ENCODE measurements at regions not wholly inside any gene's neighbourhood (a gene's known extent, or its start where the extent isn't known, plus 50 kb on each side); places are given as distances from the start of the nearest gene placed in this dataset.

DNA sequence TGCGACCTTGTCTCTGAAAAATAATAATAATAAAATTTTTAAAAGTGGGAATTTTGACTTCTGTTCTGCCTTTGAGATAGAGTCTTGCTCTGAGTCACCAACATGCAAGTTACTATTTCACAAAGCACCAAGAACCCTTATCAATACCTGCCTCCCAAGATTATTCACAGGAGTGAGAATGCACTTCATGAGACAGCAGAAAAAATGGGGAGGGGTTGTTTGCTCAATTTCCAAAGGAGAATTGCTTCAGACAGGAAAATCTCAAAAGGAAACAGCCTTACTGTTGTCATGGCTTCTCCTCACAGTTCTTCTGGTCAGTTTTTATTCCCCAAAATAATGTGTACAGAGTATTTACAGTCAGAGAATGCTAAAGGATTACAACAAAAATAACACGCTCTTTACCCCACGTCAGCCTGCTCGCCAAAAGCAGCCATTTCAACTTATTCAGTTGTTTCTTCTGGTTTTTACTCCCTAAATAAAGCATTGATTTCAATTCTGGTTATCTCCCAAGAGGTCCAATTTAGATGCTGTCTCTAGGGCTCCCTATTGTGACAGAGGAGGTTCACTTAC lies 89.0 kb downstream of the PPCDC start:
- ChIA-PET POLR2A (ENCODE audit: low non-redundant PET) (no interaction called here), CTCF (no interaction called here)
- TF ChIP-seq EZH2 (IDR thresholded peaks at IDR 0.05; ENCODE audit: borderline replicate concordance, low read depth, low read length, poor library complexity, severe bottlenecking), result no peak
- TF ChIP-seq, protein P1, sequence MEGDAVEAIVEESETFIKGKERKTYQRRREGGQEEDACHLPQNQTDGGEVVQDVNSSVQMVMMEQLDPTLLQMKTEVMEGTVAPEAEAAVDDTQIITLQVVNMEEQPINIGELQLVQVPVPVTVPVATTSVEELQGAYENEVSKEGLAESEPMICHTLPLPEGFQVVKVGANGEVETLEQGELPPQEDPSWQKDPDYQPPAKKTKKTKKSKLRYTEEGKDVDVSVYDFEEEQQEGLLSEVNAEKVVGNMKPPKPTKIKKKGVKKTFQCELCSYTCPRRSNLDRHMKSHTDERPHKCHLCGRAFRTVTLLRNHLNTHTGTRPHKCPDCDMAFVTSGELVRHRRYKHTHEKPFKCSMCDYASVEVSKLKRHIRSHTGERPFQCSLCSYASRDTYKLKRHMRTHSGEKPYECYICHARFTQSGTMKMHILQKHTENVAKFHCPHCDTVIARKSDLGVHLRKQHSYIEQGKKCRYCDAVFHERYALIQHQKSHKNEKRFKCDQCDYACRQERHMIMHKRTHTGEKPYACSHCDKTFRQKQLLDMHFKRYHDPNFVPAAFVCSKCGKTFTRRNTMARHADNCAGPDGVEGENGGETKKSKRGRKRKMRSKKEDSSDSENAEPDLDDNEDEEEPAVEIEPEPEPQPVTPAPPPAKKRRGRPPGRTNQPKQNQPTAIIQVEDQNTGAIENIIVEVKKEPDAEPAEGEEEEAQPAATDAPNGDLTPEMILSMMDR (conservative IDR thresholded peaks at IDR 0.05; ENCODE audit: low read depth, low read length), result no peak
- H3K4me1 ChIP-seq (ENCODE audit: insufficient read depth, low read length, poor library complexity, severe bottlenecking), result no peaks in the 10 kb centered on the region
- H3K4me3 ChIP-seq (ENCODE audit: low read depth, low read length, poor library complexity, severe bottlenecking), result no peak overlapping the region
- no TSS peak for BruUV-seq (replicated peaks)
- no peak overlapping the region for H3K27ac ChIP-seq (ENCODE audit: low read depth, low read length, poor library complexity, severe bottlenecking)
- peaks cover 2% of the 10 kb centered on the region for H3K9me3 ChIP-seq (ENCODE audit: low read depth, low read length, poor library complexity, severe bottlenecking)
- no peak for DNase-seq (ENCODE audit: low spot score)
- no peaks in the 10 kb centered on the region for H3K36me3 ChIP-seq (ENCODE audit: insufficient read depth, low read length, poor library complexity, severe bottlenecking)
- intact Hi-C loops (cut with micrococcal nuclease; ENCODE audit: unreplicated experiment), result no loop called here
- H3K27me3 ChIP-seq (replicated peaks; ENCODE audit: insufficient read depth, low read depth, low read length, poor library complexity), result no peaks in the 10 kb centered on the region

DNA sequence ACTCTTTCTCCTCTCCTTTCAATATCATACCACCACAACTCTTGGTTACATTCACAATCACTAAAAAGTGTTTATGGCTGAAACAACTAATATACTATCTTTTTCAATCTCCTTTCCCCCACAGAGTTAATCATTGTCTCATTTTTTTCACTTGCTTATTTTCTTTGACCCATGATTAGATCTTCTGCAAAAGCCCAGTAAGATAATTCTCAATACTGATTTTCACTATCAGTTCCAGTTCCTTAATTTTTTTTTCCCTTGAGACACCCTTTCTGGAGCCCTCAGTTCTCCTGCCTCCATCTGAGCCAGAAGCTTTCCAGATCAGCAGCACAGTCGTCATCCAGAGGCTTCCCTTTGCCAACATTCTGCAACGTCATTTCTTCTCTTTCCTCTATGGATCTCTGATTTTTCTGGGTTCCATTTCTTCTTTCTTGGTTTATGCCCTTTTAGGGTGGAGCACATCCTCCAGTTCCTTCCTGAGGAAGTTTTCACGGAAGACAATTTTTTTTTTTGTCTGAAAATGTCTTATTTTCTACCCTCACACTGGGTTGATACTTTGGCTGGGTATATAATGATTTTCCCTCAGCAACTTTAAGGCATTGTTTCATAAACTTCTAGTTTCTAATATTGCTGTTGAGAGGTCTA lies 88.7 kb upstream of the C15orf39 start:
- no peaks in the 10 kb centered on the region for H3K27me3 ChIP-seq (replicated peaks; ENCODE audit: insufficient read depth, low read depth, low read length, poor library complexity)
- H3K4me1 ChIP-seq (ENCODE audit: insufficient read depth, low read length, poor library complexity, severe bottlenecking), result no peaks in the 10 kb centered on the region
- intact Hi-C loops (cut with micrococcal nuclease; ENCODE audit: unreplicated experiment), result no loop called here
- BruUV-seq (replicated peaks), result no TSS peak
- ChIA-PET POLR2A (ENCODE audit: low non-redundant PET) (no interaction called here), CTCF (no interaction called here)
- H3K27ac ChIP-seq (ENCODE audit: low read depth, low read length, poor library complexity, severe bottlenecking), result no peak overlapping the region
- no peak overlapping the region for H3K4me3 ChIP-seq (ENCODE audit: low read depth, low read length, poor library complexity, severe bottlenecking)
- peaks cover 2% of the 10 kb centered on the region for H3K9me3 ChIP-seq (ENCODE audit: low read depth, low read length, poor library complexity, severe bottlenecking)
- no peaks in the 10 kb centered on the region for H3K36me3 ChIP-seq (ENCODE audit: insufficient read depth, low read length, poor library complexity, severe bottlenecking)
- no peak for DNase-seq (ENCODE audit: low spot score)
- TF ChIP-seq EZH2 (IDR thresholded peaks at IDR 0.05; ENCODE audit: borderline replicate concordance, low read depth, low read length, poor library complexity, severe bottlenecking), result no peak
- TF ChIP-seq, protein P1 (conservative IDR thresholded peaks at IDR 0.05; ENCODE audit: low read depth, low read length), result no peak

DNA sequence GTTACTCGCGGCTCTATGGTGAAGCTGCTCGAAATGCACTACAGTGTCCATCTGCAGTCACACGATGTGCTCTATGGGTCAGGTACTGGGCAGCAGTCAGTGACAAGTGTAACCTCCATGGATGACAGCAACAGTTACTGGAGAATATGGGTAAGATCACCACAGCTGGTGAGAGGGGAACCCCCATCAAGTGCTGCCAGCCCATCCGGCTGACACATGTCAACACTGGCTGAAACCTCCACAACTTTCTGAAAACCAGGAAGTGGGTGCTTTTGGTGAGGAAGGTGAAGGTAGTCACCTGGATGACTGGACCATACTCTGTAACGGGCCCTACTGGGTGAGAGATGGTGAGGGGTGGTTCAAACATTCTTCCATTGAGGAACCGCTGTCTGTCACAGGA lies 87.4 kb upstream of the C15orf39 start:
- TF ChIP-seq EZH2 (IDR thresholded peaks at IDR 0.05; ENCODE audit: borderline replicate concordance, low read depth, low read length, poor library complexity, severe bottlenecking), result no peak
- TF ChIP-seq, protein P1 (conservative IDR thresholded peaks at IDR 0.05; ENCODE audit: low read depth, low read length), result no peak
- peaks cover 2% of the 10 kb centered on the region for H3K9me3 ChIP-seq (ENCODE audit: low read depth, low read length, poor library complexity, severe bottlenecking)
- H3K4me1 ChIP-seq (ENCODE audit: insufficient read depth, low read length, poor library complexity, severe bottlenecking), result no peaks in the 10 kb centered on the region
- intact Hi-C loops (cut with micrococcal nuclease; ENCODE audit: unreplicated experiment), result no loop called here
- H3K27me3 ChIP-seq (replicated peaks; ENCODE audit: insufficient read depth, low read depth, low read length, poor library complexity), result no peaks in the 10 kb centered on the region
- no peak overlapping the region for H3K27ac ChIP-seq (ENCODE audit: low read depth, low read length, poor library complexity, severe bottlenecking)
- H3K4me3 ChIP-seq (ENCODE audit: low read depth, low read length, poor library complexity, severe bottlenecking), result no peak overlapping the region
- BruUV-seq (replicated peaks), result no TSS peak
- no peak for DNase-seq (ENCODE audit: low spot score)
- POLR2A ChIA-PET (ENCODE audit: low non-redundant PET), result no interaction called here
- CTCF ChIA-PET, result no interaction called here
- H3K36me3 ChIP-seq (ENCODE audit: insufficient read depth, low read length, poor library complexity, severe bottlenecking), result no peaks in the 10 kb centered on the region

Measured in A673 (cell line).